ENCODE measurements at regions not wholly inside any gene's neighbourhood (a gene's known extent, or its start where the extent isn't known, plus 50 kb on each side); places are given as distances from the start of the nearest gene placed in this dataset.
"Not testable (repeated sequence)": the region's sequence is repeated elsewhere in the genome, so short reads cannot be mapped to it uniquely, and the experiment has no call there.

DNA sequence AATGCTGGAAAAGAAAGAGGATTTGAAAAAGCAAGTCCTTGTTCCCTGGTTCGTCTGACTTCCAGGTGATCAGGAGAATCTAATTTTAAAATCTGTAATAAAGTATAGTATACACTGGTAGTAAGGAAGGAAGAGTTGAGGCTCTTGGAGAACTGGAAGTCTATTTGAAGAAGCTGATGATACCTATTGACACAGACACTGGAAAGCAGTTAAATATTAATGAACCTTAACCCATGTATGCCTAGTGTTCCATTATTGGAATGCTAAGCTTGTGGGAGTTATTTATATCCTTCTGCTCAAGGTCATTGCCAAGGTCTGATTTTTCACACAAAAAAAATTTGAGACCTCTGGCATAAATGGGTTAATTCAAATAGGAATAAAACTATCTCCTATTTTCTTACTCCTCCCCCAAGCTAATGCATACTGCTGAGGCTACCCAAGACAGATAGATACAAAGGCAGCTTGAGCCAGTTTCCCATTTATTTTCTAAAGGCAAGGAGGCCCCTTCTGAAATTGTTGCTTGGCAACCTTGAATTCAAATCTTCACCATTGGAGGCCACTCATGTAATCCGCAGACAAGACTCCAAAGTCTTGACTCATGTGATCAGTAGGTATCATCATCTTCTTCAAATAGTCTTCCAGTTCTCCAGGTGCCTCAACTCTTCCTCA lies 110.2 kb downstream of the FZD1 start:
- no CpG with 5 or more reads among the region's 2 CpGs for WGBS (ENCODE audit: insufficient coverage, insufficient read length)
- DNase-seq (ENCODE audit: low read depth, low spot score), result no peak
- Histone ChIP-seq H3K36me3 (ENCODE audit: control insufficient read depth, insufficient read depth, low read length) (no peaks in the 10 kb centered on the region), H3K27ac (ENCODE audit: low read length) (no peak overlapping the region), H3K4me1 (ENCODE audit: control insufficient read depth, insufficient read depth, low read length) (no peaks in the 10 kb centered on the region), H3K27me3 (ENCODE audit: control insufficient read depth, insufficient read depth, low read length) (no peaks in the 10 kb centered on the region), H3K9me3 (ENCODE audit: control insufficient read depth, insufficient read depth, low read length) (no peaks in the 10 kb centered on the region), H3K4me3 (ENCODE audit: low read length) (no peak overlapping the region)

DNA sequence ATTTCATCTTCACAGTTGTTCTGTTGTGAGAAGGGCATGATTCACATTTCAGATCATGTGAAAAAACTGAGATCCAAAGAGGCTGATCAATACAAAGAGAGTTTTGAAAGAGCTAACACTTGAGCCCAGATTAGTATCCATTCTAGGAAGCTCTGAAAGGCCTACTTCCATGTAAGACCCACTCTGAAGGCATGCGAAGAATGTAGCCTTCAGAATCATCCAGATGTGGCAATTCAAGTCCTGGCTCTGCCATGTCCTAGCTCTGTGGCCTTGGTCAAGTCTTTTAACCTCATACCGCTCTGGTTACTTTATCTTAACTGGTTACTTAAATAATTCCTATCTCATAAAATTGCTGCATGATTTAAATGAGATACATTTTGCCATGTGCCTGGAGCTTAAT lies 111.1 kb downstream of the FZD1 start:
- no peak overlapping the region for H3K27ac ChIP-seq (ENCODE audit: low read length)
- no CpG with 5 or more reads among the region's 2 CpGs for WGBS (ENCODE audit: insufficient coverage, insufficient read length)
- no peaks in the 10 kb centered on the region for H3K36me3 ChIP-seq (ENCODE audit: control insufficient read depth, insufficient read depth, low read length)
- H3K4me1 ChIP-seq (ENCODE audit: control insufficient read depth, insufficient read depth, low read length), result no peaks in the 10 kb centered on the region
- no peak for DNase-seq (ENCODE audit: low read depth, low spot score)
- H3K27me3 ChIP-seq (ENCODE audit: control insufficient read depth, insufficient read depth, low read length), result no peaks in the 10 kb centered on the region
- no peak overlapping the region for H3K4me3 ChIP-seq (ENCODE audit: low read length)
- no peaks in the 10 kb centered on the region for H3K9me3 ChIP-seq (ENCODE audit: control insufficient read depth, insufficient read depth, low read length)

DNA sequence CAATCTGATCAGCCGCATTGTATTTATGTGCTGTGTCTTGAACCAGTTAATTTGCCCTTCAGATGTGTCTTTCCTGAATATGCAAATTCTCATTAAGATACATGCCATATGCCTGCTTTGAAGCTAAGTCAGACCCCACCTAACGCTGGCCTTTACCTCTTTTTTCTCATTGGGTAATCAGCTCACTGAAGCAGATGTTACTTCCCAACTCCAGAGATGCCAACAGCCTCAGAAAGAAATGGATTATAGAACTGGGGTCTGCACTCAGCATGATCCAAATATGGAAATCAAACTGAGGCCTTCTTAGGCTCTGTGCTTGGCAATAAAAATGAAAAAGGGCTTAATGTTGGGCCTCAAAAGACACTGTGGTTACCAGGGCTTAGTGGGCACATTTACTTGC lies 113.9 kb downstream of the FZD1 start:
- Histone ChIP-seq H3K9me3 (ENCODE audit: control insufficient read depth, insufficient read depth, low read length) (no peaks in the 10 kb centered on the region), H3K4me1 (ENCODE audit: control insufficient read depth, insufficient read depth, low read length) (no peaks in the 10 kb centered on the region), H3K27ac (ENCODE audit: low read length) (no peak overlapping the region), H3K27me3 (ENCODE audit: control insufficient read depth, insufficient read depth, low read length) (no peaks in the 10 kb centered on the region), H3K36me3 (ENCODE audit: control insufficient read depth, insufficient read depth, low read length) (no peaks in the 10 kb centered on the region), H3K4me3 (ENCODE audit: low read length) (no peak overlapping the region)
- WGBS (ENCODE audit: insufficient coverage, insufficient read length), result no CpG with 5 or more reads among the region's 2 CpGs
- no peak for DNase-seq (ENCODE audit: low read depth, low spot score)

DNA sequence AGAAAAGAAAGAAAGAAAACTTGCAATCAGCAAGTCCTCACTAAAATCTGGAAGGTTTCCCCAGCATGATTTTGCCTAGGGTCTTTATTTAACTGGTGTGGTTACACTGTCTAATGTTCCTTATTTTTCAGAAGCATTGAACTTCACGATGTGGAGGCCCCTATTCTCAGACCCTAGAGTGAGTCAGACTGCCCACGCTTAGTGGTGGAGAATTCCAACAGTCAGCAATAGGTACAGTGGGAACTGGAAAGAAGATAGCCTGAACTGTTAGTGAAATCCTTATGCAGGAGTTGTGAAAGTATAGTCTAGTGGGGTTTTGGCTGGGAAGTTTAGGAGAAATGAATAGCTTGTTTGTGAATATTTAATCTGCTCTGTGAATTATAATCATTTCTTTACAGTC lies 115.0 kb downstream of the FZD1 start:
- WGBS (ENCODE audit: insufficient coverage, insufficient read length), result no CpG with 5 or more reads among the region's 2 CpGs
- no peaks in the 10 kb centered on the region for H3K36me3 ChIP-seq (ENCODE audit: control insufficient read depth, insufficient read depth, low read length)

DNA sequence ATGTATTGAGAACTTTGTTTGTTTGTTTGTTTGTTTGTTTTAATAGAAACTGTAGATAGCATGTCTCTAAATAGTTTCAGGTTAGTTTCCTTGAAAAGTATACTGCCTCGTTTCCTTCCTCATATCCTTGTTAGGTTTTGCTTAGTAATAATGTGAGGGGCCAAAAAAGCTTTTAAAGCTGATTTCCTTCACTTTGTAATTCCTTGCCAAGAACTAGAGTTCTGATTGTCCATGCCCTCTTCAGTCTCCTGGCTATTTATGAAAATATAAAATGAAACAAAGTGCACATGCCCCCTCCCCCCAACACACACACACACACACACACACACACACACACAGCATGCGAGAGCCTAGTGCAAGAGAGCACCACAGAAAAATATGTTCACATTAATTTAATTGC lies 115.8 kb downstream of the FZD1 start:
- no peak overlapping the region for H3K27ac ChIP-seq (ENCODE audit: low read length)
- no peaks in the 10 kb centered on the region for H3K9me3 ChIP-seq (ENCODE audit: control insufficient read depth, insufficient read depth, low read length)
- H3K36me3 ChIP-seq (ENCODE audit: control insufficient read depth, insufficient read depth, low read length), result no peaks in the 10 kb centered on the region
- no peaks in the 10 kb centered on the region for H3K4me1 ChIP-seq (ENCODE audit: control insufficient read depth, insufficient read depth, low read length)
- DNase-seq (ENCODE audit: low read depth, low spot score), result no peak
- no CpG with 5 or more reads among the region's 2 CpGs for WGBS (ENCODE audit: insufficient coverage, insufficient read length)
- no peak overlapping the region for H3K4me3 ChIP-seq (ENCODE audit: low read length)
- H3K27me3 ChIP-seq (ENCODE audit: control insufficient read depth, insufficient read depth, low read length), result no peaks in the 10 kb centered on the region

More for the DNA sequence above, 115.0 kb downstream of the FZD1 start:
- no peak for DNase-seq (ENCODE audit: low read depth, low spot score)
- Histone ChIP-seq H3K4me3 (ENCODE audit: low read length) (no peak overlapping the region), H3K27ac (ENCODE audit: low read length) (no peak overlapping the region), H3K4me1 (ENCODE audit: control insufficient read depth, insufficient read depth, low read length) (no peaks in the 10 kb centered on the region), H3K9me3 (ENCODE audit: control insufficient read depth, insufficient read depth, low read length) (no peaks in the 10 kb centered on the region), H3K27me3 (ENCODE audit: control insufficient read depth, insufficient read depth, low read length) (no peaks in the 10 kb centered on the region)

DNA sequence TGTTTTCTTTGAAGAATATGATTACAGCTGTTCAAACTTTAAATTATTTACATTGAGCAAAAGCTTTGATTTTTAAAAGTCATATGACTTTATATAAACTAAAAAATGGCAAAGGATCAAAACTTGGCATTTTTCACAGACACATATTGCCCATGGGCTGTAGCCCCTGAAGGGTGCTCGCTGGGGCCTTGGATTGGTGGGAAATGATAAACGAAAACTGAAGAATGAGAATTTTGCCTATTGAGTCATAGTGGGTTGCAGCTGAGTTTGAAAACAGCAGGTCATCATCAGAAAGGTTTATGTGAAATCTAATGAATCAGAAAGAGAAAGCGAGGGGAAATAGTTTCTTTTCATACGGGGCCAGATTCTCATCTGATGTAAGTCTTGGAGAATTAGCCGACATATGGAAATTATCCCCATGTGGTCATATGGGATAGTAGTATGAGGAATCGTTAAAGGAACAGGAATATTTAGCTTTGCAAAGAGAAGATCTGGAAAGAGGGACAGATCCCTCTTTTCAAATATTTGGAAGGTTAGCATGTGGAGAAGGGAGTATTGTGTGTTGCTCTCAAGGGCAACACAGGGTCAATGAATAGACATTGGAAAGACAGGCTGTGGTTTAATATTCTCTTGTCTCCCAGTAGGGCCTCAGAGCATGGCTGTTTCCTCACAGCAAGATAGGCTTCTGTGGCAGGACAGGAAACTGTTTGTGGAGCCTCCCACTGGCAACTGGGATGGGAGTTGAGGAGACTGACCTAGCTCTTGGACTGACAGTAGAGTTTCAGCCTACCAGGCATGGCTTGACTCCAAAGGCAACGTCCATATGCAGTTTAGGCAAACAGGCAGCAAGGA lies 119.0 kb downstream of the FZD1 start:
- no peaks in the 10 kb centered on the region for H3K4me1 ChIP-seq (ENCODE audit: control insufficient read depth, insufficient read depth, low read length)
- no CpG with 5 or more reads among the region's 7 CpGs for WGBS (ENCODE audit: insufficient coverage, insufficient read length)
- H3K4me3 ChIP-seq (ENCODE audit: low read length), result no peak overlapping the region
- H3K9me3 ChIP-seq (ENCODE audit: control insufficient read depth, insufficient read depth, low read length), result no peaks in the 10 kb centered on the region
- H3K36me3 ChIP-seq (ENCODE audit: control insufficient read depth, insufficient read depth, low read length), result no peaks in the 10 kb centered on the region
- H3K27ac ChIP-seq (ENCODE audit: low read length), result no peak overlapping the region
- no peaks in the 10 kb centered on the region for H3K27me3 ChIP-seq (ENCODE audit: control insufficient read depth, insufficient read depth, low read length)
- DNase-seq (ENCODE audit: low read depth, low spot score), result no peak

DNA sequence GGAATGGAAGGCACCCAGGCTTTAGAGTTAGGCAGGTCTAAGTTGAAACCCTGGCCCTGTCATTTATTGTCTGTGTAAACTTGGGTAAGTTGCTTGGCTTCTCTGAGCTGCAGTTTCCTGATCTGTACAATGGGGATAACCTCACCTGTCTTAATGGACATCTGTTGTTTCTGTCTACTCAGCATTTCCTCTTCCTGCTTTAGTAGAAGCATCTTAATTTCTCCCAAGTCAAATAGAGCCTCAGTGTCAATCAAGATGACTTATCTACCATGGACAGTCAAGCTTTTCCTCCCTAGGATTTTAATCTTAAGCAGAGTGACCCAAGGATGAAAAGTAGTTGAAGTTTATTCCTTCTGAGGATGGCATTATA lies 119.7 kb downstream of the FZD1 start:
- Histone ChIP-seq H3K27ac (ENCODE audit: low read length) (no peak overlapping the region), H3K27me3 (ENCODE audit: control insufficient read depth, insufficient read depth, low read length) (no peaks in the 10 kb centered on the region), H3K36me3 (ENCODE audit: control insufficient read depth, insufficient read depth, low read length) (no peaks in the 10 kb centered on the region), H3K4me1 (ENCODE audit: control insufficient read depth, insufficient read depth, low read length) (no peaks in the 10 kb centered on the region), H3K4me3 (ENCODE audit: low read length) (no peak overlapping the region), H3K9me3 (ENCODE audit: control insufficient read depth, insufficient read depth, low read length) (no peaks in the 10 kb centered on the region)
- DNase-seq (ENCODE audit: low read depth, low spot score), result no peak

DNA sequence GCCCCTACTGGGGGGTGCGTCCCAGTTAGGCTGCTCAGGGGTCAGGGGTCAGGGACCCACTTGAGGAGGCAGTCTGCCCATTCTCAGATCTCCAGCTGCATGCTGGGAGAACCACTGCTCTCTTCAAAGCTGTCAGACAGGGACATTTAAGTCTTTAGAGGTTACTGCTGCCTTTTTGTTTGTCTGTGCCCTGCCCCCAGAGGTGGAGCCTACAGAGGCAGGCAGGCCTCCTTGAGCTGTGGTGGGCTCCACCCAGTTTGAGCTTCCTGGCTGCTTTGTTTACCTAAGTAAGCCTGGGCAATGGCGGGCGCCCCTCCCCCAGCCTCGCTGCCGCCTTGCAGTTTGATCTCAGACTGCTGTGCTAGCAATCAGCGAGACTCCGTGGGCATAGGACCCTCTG lies 130.5 kb downstream of the FZD1 start:
- not testable (repeated sequence) for H3K4me1 ChIP-seq (ENCODE audit: control insufficient read depth, insufficient read depth, low read length); H3K9me3 ChIP-seq (ENCODE audit: control insufficient read depth, insufficient read depth, low read length); H3K27me3 ChIP-seq (ENCODE audit: control insufficient read depth, insufficient read depth, low read length); DNase-seq (ENCODE audit: low read depth, low spot score); H3K36me3 ChIP-seq (ENCODE audit: control insufficient read depth, insufficient read depth, low read length); H3K27ac ChIP-seq (ENCODE audit: low read length)
- peak overlapping the region; percentile 27; the same call in 1 of the 2 replicates for H3K4me3 ChIP-seq (ENCODE audit: low read length)
- no CpG with 5 or more reads among the region's 7 CpGs for WGBS (ENCODE audit: insufficient coverage, insufficient read length)

DNA sequence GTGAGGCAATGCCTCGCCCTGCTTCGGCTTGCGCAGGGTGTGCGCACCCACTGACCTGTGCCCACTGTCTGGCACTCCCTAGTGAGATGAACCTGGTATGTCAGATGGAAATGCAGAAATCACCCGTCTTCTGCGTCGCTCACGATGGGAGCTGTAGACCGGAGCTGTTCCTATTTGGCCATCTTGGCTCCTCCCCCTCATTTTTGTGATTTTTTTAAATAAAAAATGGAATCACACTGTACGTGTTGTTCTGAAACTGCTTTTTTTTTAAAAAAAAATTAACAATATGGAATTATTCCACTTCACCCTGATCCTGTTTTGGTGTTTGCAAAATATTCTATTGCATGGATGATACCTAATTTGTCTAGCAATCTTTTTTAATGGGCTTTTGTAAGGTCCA lies 131.1 kb downstream of the FZD1 start:
- H3K36me3 ChIP-seq (ENCODE audit: control insufficient read depth, insufficient read depth, low read length); H3K9me3 ChIP-seq (ENCODE audit: control insufficient read depth, insufficient read depth, low read length); H3K4me1 ChIP-seq (ENCODE audit: control insufficient read depth, insufficient read depth, low read length); DNase-seq (ENCODE audit: low read depth, low spot score); H3K27me3 ChIP-seq (ENCODE audit: control insufficient read depth, insufficient read depth, low read length); H3K27ac ChIP-seq (ENCODE audit: low read length): not testable (repeated sequence)
- no CpG with 5 or more reads among the region's 10 CpGs for WGBS (ENCODE audit: insufficient coverage, insufficient read length)
- H3K4me3 ChIP-seq (ENCODE audit: low read length), result peak overlapping the region; percentile 27; the same call in 1 of the 2 replicates

DNA sequence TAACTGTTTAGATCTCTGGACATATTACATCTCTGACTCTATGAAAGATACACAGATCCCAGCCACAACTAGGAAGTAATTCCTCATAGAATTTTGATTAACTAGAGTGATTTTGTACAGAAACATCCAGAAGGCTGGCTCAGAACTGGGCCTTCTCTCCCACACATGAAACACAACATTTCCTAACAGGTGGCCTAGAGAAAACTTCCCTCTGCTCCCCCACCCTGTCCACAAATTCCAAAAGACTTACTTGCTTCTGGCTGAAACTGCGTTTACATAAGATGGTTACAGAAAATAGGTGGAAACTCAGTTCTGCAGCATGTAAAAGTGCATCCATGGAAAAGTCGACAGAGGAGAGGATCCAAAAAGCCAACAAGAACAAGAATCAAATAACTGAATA lies 132.9 kb downstream of the FZD1 start:
- Histone ChIP-seq H3K4me3 (ENCODE audit: low read length) (no peak overlapping the region), H3K27me3 (ENCODE audit: control insufficient read depth, insufficient read depth, low read length) (no peaks in the 10 kb centered on the region), H3K9me3 (ENCODE audit: control insufficient read depth, insufficient read depth, low read length) (no peaks in the 10 kb centered on the region), H3K4me1 (ENCODE audit: control insufficient read depth, insufficient read depth, low read length) (no peaks in the 10 kb centered on the region), H3K36me3 (ENCODE audit: control insufficient read depth, insufficient read depth, low read length) (no peaks in the 10 kb centered on the region), H3K27ac (ENCODE audit: low read length) (no peak overlapping the region)
- DNase-seq (ENCODE audit: low read depth, low spot score), result no peak
- no CpG with 5 or more reads among the region's 2 CpGs for WGBS (ENCODE audit: insufficient coverage, insufficient read length)

DNA sequence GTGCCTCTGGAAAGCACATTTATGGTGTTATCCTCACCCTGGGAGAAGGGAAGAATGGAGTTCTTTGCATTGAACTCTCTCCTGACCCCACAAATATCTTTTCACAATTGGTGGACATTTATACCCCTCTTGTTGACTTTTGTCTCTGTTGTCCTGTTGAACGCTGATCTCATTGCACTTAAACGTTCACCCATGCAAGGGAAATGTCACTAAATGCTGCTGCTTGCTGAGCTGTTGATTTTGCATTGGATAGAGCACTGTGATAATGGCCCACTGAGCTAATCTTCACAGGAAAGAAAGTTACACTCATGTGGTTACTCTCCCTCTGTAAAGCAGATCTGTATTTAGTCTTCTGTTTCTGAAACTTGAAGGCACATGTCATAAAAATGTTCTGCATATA lies 133.4 kb downstream of the FZD1 start:
- WGBS (ENCODE audit: insufficient coverage, insufficient read length), result no CpG with 5 or more reads among the region's 2 CpGs
- no peaks in the 10 kb centered on the region for H3K36me3 ChIP-seq (ENCODE audit: control insufficient read depth, insufficient read depth, low read length)
- H3K4me3 ChIP-seq (ENCODE audit: low read length), result no peak overlapping the region
- no peak overlapping the region for H3K27ac ChIP-seq (ENCODE audit: low read length)
- no peaks in the 10 kb centered on the region for H3K27me3 ChIP-seq (ENCODE audit: control insufficient read depth, insufficient read depth, low read length)
- no peaks in the 10 kb centered on the region for H3K9me3 ChIP-seq (ENCODE audit: control insufficient read depth, insufficient read depth, low read length)
- DNase-seq (ENCODE audit: low read depth, low spot score), result no peak
- H3K4me1 ChIP-seq (ENCODE audit: control insufficient read depth, insufficient read depth, low read length), result no peaks in the 10 kb centered on the region
